Stimulated activated naive CD8-positive, alpha-beta T cell treated with anti-CD3 and anti-CD28 coated beads, Interleukin-15, amount 100 ng/mL, for 72 hours (primary cell): ENCODE measurements at regions not wholly inside any gene's neighbourhood (a gene's known extent, or its start where the extent isn't known, plus 50 kb on each side); places are given as distances from the start of the nearest gene placed in this dataset.
A peak's percentile ranks its signal among the peaks of the same experiment; 100 is the strongest.

Source experiments
- ATAC-seq: fragments of 150-1000 bp; cut with Tn5 transposase; 2 replicates; pipeline ENCODE4 v1.10.0; 2021; ENCODE audit warnings: mild to moderate bottlenecking, moderate library complexity
- DNase-seq, 2 donors: peaks; one replicate each; pipeline ENCODE4 v3.0.0; 2021 to 2022
- H3K27ac Mint-ChIP-seq, 2 donors: one replicate each; pipeline ENCODE4 v1.8.0; 2022; ENCODE audit warnings: mild to moderate bottlenecking in 2 of 2, mixed read lengths in 2 of 2, moderate library complexity in 2 of 2
- H3K27me3 Mint-ChIP-seq: one replicate; pipeline ENCODE4 v1.8.0; 2022; ENCODE audit warnings: mixed read lengths
- H3K4me1 Mint-ChIP-seq: one replicate; pipeline ENCODE4 v1.8.0; 2022; ENCODE audit warnings: mild to moderate bottlenecking, mixed read lengths
- H3K4me3 Mint-ChIP-seq, 2 donors: one replicate each; pipeline ENCODE4 v1.8.0; 2022; ENCODE audit warnings: mild to moderate bottlenecking in 2 of 2, mixed read lengths in 2 of 2, moderate library complexity in 1 of 2
- H3K9me3 Mint-ChIP-seq, 2 donors: one replicate each; pipeline ENCODE4 v1.8.0; 2022; ENCODE audit warnings: mixed read lengths in 2 of 2

DNA sequence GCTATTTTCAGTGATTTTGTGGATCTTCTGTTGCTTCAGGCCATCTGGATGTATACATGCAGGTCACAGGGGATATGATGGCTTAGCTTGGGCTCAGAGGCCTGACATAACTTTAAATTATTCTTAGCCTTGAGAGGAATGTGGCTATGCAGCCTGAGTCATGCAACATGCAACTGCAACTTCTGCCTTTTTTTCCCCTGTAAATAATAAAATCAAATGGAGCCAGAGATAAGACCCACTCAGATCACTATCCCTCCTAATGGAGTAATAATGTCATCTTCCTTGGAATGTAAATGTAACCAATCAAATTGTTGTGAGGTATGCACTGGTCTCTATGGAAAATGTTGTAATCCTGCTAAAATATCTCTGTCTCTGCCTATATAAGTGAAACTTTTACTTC lies 54.9 kb downstream of the MAGEB17 start:
- H3K27me3 Mint-ChIP-seq, result peaks cover 6% of the 10 kb centered on the region
- H3K9me3 Mint-ChIP-seq, result peaks cover 0 to 23% of the 10 kb centered on the region in 2 donors
- DNase-seq, result no peak
- no peak overlapping the region for H3K4me3 Mint-ChIP-seq
- no peaks in the 10 kb centered on the region for H3K4me1 Mint-ChIP-seq
- no peak for ATAC-seq
- H3K27ac Mint-ChIP-seq, result no peak overlapping the region

DNA sequence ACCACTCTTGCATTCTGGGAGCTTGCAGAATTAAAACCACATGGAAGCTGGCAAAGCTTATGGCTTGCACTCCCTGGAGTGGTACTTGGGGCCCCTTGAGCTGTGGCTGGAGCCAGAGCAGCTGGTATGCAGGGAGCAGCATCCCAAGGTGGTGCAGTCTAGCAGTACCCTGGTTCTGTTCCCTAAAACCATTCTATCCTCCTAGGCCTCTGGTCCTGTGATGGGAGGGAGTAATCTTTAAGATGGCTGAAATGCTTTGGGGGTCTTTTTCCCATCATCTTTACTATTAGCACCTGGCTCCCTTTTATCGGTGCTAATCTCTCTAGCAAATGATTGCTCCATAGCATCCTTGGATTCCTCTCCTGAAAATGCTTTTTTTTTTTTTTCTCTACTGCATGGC lies 56.1 kb downstream of the MAGEB17 start:
- H3K27ac Mint-ChIP-seq, result no peak overlapping the region
- H3K27me3 Mint-ChIP-seq, result peaks cover 6% of the 10 kb centered on the region
- peaks cover 0 to 23% of the 10 kb centered on the region in 2 donors for H3K9me3 Mint-ChIP-seq
- ATAC-seq, result no peak
- H3K4me1 Mint-ChIP-seq, result no peaks in the 10 kb centered on the region
- DNase-seq, result no peak
- H3K4me3 Mint-ChIP-seq, result no peak overlapping the region

DNA sequence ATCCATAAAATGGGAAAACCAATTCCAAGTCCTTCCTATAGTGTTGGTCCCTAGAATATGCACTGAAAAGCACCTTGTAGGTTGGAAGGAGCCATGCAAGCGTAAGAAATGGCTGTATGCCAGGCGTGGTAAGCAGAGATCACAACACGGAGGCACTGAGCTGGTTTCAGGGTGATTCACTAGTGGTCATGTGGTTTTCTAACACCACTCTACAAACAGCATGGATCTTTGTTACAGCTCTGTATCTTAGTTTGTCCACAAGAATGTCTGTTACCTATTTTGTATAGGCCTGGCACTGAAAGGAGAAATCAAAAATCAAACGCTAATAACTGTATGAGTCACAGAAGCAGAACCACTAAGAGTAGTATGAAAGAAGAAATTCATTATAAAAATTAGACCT lies 71.9 kb downstream of the MAGEB17 start:
- DNase-seq (peak; percentile 2 to 23), ATAC-seq (peak; percentile 88)
- Mint-ChIP-seq H3K27ac (no peak overlapping the region), H3K4me3 (no peak overlapping the region), H3K27me3 (no peaks in the 10 kb centered on the region), H3K4me1 (peaks cover 6% of the 10 kb centered on the region), H3K9me3 (no peaks in the 10 kb centered on the region)

DNA sequence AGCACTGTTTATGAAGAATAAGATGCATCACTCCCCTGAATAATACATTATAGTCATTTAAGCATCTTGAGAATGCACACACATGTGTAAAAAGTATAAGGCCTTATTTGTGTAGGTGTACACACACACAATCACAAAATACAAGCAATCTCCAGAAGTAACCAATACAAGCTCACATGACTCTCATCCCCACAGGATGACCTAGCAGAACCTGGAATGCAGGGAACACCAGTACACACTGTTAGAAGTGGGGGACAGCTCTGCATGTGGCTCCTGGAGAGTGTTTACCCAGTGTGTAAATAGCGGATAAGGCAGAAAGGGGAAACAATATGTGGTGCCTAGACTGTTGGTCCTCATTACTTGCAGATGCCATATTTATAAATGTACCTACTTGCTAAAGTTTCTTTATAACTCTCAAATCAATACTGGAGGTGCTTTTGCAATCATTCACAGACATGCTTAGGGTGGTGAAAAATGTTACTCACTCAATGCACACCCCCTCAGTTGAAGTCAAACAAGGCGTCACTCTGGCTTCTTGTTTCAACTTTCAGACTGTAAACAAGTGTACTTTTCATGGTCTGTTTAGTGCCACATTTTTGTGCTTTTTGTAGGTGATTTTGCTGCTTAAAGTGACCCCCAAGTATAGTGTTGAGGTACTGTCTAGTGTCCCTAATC lies 73.1 kb downstream of the MAGEB17 start:
- H3K4me3 Mint-ChIP-seq, result no peak overlapping the region
- H3K27me3 Mint-ChIP-seq, result no peaks in the 10 kb centered on the region
- H3K4me1 Mint-ChIP-seq, result peaks cover 6% of the 10 kb centered on the region
- no peaks in the 10 kb centered on the region for H3K9me3 Mint-ChIP-seq
- H3K27ac Mint-ChIP-seq, result no peak overlapping the region
- no peak for ATAC-seq
- no peak for DNase-seq

DNA sequence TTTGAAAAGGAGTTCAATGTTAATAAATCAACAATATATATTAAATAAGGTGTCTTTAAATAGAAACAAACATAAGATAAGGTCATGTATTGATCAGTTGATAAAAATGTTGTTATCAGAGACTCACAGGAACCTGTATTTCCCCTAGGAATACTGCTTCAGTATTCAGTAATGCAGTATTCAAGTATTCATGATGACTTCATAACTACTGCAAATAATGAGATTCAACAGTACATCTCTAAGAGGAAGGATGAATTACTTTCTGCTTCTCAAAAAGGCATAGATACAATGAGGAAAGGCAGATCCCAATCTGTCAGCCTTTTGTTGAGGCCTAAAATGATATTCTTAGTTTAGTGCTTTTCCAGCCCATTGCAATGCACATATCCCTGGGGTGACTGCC lies 73.7 kb downstream of the MAGEB17 start:
- DNase-seq (no peak), ATAC-seq (no peak)
- peaks cover 6% of the 10 kb centered on the region for H3K4me1 Mint-ChIP-seq
- no peaks in the 10 kb centered on the region for H3K27me3 Mint-ChIP-seq
- H3K27ac Mint-ChIP-seq, result no peak overlapping the region
- no peak overlapping the region for H3K4me3 Mint-ChIP-seq
- no peaks in the 10 kb centered on the region for H3K9me3 Mint-ChIP-seq

DNA sequence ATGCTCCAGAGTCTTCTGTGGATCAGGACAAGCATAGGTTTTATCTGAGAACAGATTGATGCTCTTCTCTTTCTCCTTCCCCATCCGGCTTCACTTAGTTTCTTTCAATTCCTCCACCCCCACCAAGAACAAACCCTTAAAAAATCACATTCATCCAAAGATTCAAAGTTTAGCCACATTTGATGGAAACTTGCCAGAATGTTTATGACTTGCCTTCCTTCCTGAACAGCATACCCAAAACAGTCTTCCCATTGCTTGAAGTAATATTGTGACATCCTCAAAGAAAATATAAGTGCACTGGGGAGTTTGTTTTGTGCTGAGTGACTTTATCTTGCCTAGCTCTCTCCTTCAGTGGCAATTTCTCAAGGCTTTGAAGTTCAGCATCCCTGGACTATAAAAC lies 83.0 kb downstream of the MAGEB17 start:
- H3K4me1 Mint-ChIP-seq, result no peaks in the 10 kb centered on the region
- H3K27ac Mint-ChIP-seq, result no peak overlapping the region
- ATAC-seq (no peak), DNase-seq (no peak)
- H3K4me3 Mint-ChIP-seq, result no peak overlapping the region
- H3K9me3 Mint-ChIP-seq, result no peaks in the 10 kb centered on the region
- H3K27me3 Mint-ChIP-seq, result no peaks in the 10 kb centered on the region

DNA sequence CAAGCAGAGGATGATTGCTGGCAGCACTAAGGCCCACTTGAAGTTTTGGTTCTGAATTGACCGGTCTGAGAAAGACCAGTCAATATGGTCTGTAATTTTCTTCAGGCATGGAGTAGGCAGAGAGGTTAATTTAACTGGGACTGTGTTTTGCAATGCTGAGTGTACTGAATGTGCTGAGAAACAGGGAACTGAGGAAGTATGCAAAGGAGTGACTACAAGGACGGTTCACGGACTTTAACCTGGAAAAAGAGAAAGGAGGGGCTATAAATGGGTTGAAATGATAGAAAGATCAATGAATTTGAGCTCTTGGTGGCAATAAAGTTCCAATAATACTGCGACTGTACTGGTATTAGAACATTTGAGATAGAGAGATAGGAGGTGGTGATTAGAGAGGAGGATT lies 84.5 kb downstream of the MAGEB17 start:
- ATAC-seq, result no peak
- Mint-ChIP-seq H3K27ac (no peak overlapping the region), H3K9me3 (no peaks in the 10 kb centered on the region), H3K4me1 (no peaks in the 10 kb centered on the region), H3K27me3 (no peaks in the 10 kb centered on the region), H3K4me3 (no peak overlapping the region)
- no peak for DNase-seq

DNA sequence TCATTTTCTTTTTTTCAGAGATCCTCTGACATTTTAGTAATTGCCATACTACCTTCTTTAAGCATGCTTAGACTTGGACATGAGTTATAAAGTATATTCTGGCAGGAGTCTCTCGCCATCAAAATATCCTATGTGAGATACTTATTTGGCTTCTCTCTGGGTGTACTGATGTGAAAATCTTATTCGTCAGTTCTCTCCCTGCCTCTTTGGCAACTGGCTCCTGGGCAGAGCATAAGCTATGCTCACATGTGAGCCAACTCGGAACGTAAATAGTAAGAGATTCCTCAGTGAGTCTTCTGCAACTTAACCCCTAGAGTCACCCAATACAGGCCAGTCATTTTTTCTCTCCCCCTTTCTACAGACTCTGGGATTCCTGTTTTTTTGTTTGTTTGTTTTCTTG lies 91.6 kb downstream of the MAGEB17 start:
- Mint-ChIP-seq H3K4me3 (no peak overlapping the region), H3K27ac (no peak overlapping the region), H3K4me1 (no peaks in the 10 kb centered on the region), H3K27me3 (peaks cover 18% of the 10 kb centered on the region), H3K9me3 (no peaks in the 10 kb centered on the region)
- ATAC-seq, result no peak
- no peak for DNase-seq

DNA sequence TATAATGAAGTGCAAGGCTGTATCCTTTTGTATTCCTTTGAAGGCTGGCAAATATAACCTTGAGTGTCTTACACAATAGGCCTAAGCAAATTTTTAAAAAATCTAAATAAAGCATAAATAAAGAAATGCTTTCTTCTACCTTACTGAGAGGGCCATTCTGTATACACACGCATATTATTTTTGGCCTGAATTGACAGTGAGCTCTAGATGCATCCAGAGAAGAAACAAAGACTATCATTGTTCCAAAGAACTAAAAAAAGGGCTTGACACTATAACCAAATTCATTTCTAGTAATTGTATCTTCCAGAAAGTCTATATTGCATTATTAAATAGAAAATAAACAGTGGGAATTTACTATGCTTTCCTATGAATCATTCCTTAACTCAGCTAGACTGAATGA lies 100.2 kb downstream of the MAGEB17 start:
- Mint-ChIP-seq H3K4me3 (no peak overlapping the region), H3K4me1 (no peaks in the 10 kb centered on the region), H3K27ac (no peak overlapping the region), H3K27me3 (peaks cover 8% of the 10 kb centered on the region), H3K9me3 (no peaks in the 10 kb centered on the region)
- DNase-seq, result no peak
- ATAC-seq, result no peak

DNA sequence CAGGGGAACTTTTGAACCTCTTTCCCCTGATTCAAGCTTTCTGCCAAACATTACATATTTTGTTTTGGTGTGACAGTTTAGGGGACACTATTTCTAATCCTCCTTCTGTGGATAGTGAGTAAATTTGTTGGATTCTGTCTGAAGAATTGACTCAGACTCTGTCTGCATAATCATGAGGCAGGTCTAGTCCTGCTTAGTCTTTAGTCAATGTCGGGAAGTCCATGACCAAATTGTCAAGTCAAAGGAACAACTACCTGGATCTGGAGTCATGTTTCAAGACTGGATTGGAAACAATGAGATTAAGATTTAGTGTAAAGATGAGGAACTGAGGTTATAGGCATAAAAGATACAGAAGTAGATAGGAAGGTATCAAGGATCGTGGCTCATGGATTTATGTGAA lies 100.9 kb downstream of the MAGEB17 start:
- Mint-ChIP-seq H3K4me1 (no peaks in the 10 kb centered on the region), H3K4me3 (no peak overlapping the region), H3K27me3 (peaks cover 7% of the 10 kb centered on the region), H3K27ac (no peak overlapping the region), H3K9me3 (no peaks in the 10 kb centered on the region)
- ATAC-seq, result no peak
- no peak for DNase-seq

DNA sequence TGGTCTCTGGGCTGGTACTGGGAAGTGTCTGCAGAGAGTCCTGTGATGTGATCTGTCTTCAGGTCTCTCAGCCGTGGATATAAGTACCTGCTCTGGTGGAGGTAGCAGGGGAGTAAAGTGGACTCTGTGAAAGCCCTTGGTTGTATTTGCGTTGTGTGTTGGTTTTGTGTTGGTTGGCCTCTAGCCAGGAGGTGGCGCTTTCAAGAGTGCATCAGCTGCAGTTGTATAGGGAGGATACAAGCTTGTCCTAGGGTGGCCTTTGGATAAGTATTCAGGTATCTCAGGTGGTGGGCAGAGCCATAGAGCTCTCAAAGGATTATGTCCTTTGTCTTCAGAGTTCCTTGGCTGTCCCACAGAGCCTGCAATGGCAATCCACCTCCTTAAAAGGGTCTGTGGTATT lies 111.6 kb downstream of the MAGEB17 start:
- no peaks in the 10 kb centered on the region for H3K4me1 Mint-ChIP-seq
- ATAC-seq, result no peak
- DNase-seq, result no peak
- no peak overlapping the region for H3K27ac Mint-ChIP-seq
- H3K27me3 Mint-ChIP-seq, result peaks cover 25% of the 10 kb centered on the region
- H3K9me3 Mint-ChIP-seq, result no peaks in the 10 kb centered on the region
- H3K4me3 Mint-ChIP-seq, result no peak overlapping the region

DNA sequence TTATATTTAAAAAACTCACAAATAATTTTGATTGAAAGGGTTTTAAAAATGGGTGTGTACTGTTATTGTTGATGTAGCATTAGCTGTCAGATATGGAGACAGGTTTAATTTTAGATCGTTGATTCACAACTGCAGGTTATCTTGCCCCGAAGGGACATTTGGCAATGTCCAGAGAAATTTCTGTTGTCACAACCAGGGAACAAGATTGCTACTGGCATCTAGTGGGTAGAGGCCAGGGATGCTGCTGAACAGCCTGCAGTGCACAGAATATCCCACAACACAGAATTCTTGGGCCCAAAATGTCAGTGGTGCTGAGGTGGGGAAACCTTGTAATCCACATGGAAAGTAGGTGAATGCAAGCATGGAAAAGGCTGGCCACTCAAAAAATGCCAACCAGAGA lies 114.9 kb downstream of the MAGEB17 start:
- no peak overlapping the region for H3K4me3 Mint-ChIP-seq
- ATAC-seq, result no peak
- no peak overlapping the region for H3K27ac Mint-ChIP-seq

DNA sequence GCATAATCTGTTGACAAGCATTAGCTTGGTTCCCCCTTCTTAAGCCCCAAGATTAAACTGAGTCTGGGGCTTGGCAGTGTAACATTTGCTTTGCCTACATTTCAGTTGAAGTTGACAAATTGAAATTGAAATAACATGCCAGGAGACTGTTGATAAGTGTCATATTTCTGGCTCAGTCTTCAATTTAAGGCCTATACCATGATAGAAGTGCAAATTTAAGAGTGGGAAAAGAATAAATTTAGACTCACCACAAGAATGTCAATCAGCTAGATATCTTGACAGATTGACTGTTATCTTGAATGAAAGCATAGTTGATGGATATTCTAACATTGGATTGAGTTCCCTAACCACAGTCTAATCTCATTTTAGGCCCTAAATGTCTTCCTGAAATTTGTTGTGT lies 117.6 kb downstream of the MAGEB17 start:
- Mint-ChIP-seq H3K4me3 (no peak overlapping the region), H3K27ac (no peak overlapping the region), H3K4me1 (no peaks in the 10 kb centered on the region), H3K27me3 (peaks cover 17% of the 10 kb centered on the region), H3K9me3 (no peaks in the 10 kb centered on the region)
- ATAC-seq (no peak), DNase-seq (no peak)

More for the DNA sequence above, 114.9 kb downstream of the MAGEB17 start:
- DNase-seq, result no peak
- Mint-ChIP-seq H3K27me3 (peaks cover 24% of the 10 kb centered on the region), H3K4me1 (no peaks in the 10 kb centered on the region), H3K9me3 (no peaks in the 10 kb centered on the region)

DNA sequence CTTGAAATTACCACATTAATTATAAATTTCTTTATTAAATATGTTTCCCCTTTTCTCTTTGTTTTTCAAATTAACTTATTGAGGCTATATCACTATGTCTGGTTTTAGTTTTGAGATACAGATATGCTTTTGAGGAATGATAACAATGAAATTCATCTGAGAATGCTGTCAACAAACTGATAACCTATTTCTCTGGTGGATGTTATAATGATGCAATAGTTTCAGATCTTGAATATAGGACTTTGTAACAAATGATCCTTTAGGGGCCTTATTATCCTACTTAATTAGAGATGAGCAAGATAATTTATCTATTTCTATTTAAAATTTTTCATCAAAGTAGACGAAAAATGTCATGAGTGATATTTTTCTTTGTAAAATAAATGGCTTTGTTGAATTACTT lies 123.7 kb downstream of the MAGEB17 start:
- H3K27me3 Mint-ChIP-seq, result peaks cover 21% of the 10 kb centered on the region
- H3K27ac Mint-ChIP-seq, result no peak overlapping the region
- no peak overlapping the region for H3K4me3 Mint-ChIP-seq
- DNase-seq, result no peak
- H3K4me1 Mint-ChIP-seq, result no peaks in the 10 kb centered on the region
- H3K9me3 Mint-ChIP-seq, result peaks cover 7 to 12% of the 10 kb centered on the region in 2 donors
- no peak for ATAC-seq

DNA sequence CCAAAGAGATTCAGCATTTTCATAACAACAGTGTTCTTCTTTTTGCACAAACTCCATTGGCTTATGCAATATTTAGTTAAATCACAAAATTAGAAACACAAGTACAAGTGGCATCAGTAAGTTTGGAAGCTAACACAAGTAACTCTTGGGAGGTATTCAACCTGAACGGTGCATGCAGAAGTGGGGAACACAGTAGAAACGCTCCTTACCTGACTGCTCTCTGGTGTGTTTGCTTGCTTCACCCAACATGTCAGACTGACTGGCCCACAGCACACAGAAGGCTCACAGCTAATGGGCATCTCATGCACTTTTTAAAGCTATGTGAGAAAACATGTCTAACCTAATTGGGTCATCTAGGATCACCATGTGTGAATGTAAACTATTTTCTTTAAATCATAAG lies 133.6 kb downstream of the MAGEB17 start:
- peaks cover 13% of the 10 kb centered on the region for H3K27me3 Mint-ChIP-seq
- H3K9me3 Mint-ChIP-seq, result no peaks in the 10 kb centered on the region
- H3K4me1 Mint-ChIP-seq, result no peaks in the 10 kb centered on the region
- H3K4me3 Mint-ChIP-seq, result no peak overlapping the region
- ATAC-seq, result no peak
- no peak for DNase-seq
- no peak overlapping the region for H3K27ac Mint-ChIP-seq

DNA sequence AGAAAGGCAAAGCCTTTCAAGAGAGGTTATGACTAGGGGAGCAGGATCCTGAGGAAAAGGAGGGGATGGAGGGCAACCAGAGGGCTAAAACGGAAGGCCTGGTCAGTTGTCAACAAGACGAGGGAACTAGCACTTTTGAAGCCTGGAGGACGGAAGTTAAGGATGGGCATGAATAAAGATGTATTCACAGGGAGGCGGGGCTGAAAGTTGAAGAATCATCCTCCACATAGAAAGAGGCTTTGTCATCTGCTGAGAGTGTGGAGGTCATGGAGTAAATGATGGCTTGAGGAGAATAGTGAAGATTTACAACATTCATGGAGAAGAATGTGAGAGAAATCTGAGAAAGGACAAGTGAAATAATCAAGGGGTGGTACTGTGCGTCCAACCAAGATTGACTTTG lies 137.5 kb downstream of the MAGEB17 start:
- DNase-seq, result no peak
- no peak overlapping the region for H3K4me3 Mint-ChIP-seq
- no peak for ATAC-seq
- no peaks in the 10 kb centered on the region for H3K4me1 Mint-ChIP-seq
- no peak overlapping the region for H3K27ac Mint-ChIP-seq
- no peaks in the 10 kb centered on the region for H3K9me3 Mint-ChIP-seq
- H3K27me3 Mint-ChIP-seq, result peaks cover 13% of the 10 kb centered on the region

DNA sequence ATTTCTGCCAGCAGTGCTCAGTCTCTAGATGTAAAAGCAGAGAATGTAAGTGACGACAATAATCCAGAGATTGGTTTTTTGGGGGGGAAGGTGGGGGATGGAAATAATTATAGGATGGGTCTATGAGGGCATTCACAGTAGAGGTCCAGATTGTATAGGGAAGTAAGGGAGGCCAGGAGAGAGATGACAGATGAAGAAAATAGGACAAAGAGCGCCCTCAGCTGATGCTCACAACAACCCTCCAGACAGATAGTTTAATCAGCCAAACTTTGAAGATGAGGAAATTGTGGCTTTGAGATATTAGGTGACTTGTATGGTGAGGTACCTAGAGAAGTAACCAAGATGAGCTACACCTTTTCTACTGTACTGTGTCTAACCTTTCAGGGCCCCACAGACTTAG lies 137.9 kb downstream of the MAGEB17 start:
- no peak overlapping the region for H3K27ac Mint-ChIP-seq
- H3K27me3 Mint-ChIP-seq, result peaks cover 13% of the 10 kb centered on the region
- no peaks in the 10 kb centered on the region for H3K4me1 Mint-ChIP-seq
- H3K9me3 Mint-ChIP-seq, result no peaks in the 10 kb centered on the region
- no peak for DNase-seq
- ATAC-seq, result no peak
- H3K4me3 Mint-ChIP-seq, result no peak overlapping the region
